Mesendoderm (in vitro differentiated cells): ENCODE measurements at regions not wholly inside any gene's neighbourhood (a gene's known extent, or its start where the extent isn't known, plus 50 kb on each side); places are given as distances from the start of the nearest gene placed in this dataset.

Experiments
- DNase-seq: peaks from one replicate; pipeline ENCODE4 v3.0.0; 2013
- H2AK5ac ChIP-seq: 2 replicates; pipeline ENCODE4 v1.6.1; 2013; ENCODE audit warnings: low read length, inconsistent platforms
- H2BK120ac ChIP-seq: 2 replicates; pipeline ENCODE4 v1.6.1; 2013; ENCODE audit warnings: low read depth, mild to moderate bottlenecking, low read length, moderate library complexity, mixed read lengths
- H2BK15ac ChIP-seq: replicated peaks from 2 replicates; pipeline ENCODE4 v1.6.1; 2013; ENCODE audit warnings: low read depth, mild to moderate bottlenecking, moderate library complexity
- H2BK5ac ChIP-seq: 2 replicates; pipeline ENCODE4 v1.6.1; 2013; ENCODE audit warnings: low read length, inconsistent platforms
- H3K18ac ChIP-seq: 2 replicates; pipeline ENCODE4 v1.6.1; 2013; ENCODE audit warnings: mild to moderate bottlenecking, low read length, mixed read lengths
- H3K23ac ChIP-seq: one replicate; pipeline ENCODE4 v1.6.1; 2013; ENCODE audit warnings: low read length
- H3K27ac ChIP-seq: 2 replicates; pipeline ENCODE4 v1.5.1; 2013; ENCODE audit warnings: low read depth, mild to moderate bottlenecking, inconsistent platforms, low read length, moderate library complexity
- H3K27me3 ChIP-seq: 2 replicates; pipeline ENCODE4 v1.6.1; 2013; ENCODE audit warnings: low read length, control low read depth, mild to moderate bottlenecking, inconsistent platforms; ENCODE audit not compliant: insufficient read depth, poor library complexity
- H3K36me3 ChIP-seq: 2 replicates; pipeline ENCODE4 v1.6.1; 2013; ENCODE audit warnings: low read length, inconsistent platforms; ENCODE audit not compliant: control insufficient read depth, insufficient read depth
- H3K4ac ChIP-seq: one replicate; pipeline ENCODE4 v1.6.1; 2013; ENCODE audit warnings: low read depth, mild to moderate bottlenecking, low read length, moderate library complexity
- H3K4me1 ChIP-seq: 2 replicates; pipeline ENCODE4 v1.6.1; 2013; ENCODE audit warnings: low read depth, low read length, inconsistent platforms; ENCODE audit not compliant: control insufficient read depth
- H3K4me2 ChIP-seq: 2 replicates; pipeline ENCODE4 v1.6.1; 2013; ENCODE audit warnings: low read length
- H3K4me3 ChIP-seq: 2 replicates; pipeline ENCODE4 v1.5.1; 2013; ENCODE audit warnings: mild to moderate bottlenecking, low read length
- H3K56ac ChIP-seq: one replicate; pipeline ENCODE4 v1.6.1; 2013; ENCODE audit warnings: low read length
- H3K79me1 ChIP-seq: 2 replicates; pipeline ENCODE4 v1.6.1; 2013; ENCODE audit warnings: low read length, inconsistent platforms
- H3K79me2 ChIP-seq: 2 replicates; pipeline ENCODE4 v1.6.1; 2013; ENCODE audit warnings: mild to moderate bottlenecking, low read length; ENCODE audit not compliant: control insufficient read depth, insufficient read depth
- H3K9ac ChIP-seq: 2 replicates; pipeline ENCODE4 v1.6.1; 2013; ENCODE audit warnings: low read length, inconsistent platforms
- H4K5ac ChIP-seq: one replicate; pipeline ENCODE4 v1.6.1; 2013; ENCODE audit warnings: low read length
- H4K8ac ChIP-seq: one replicate; pipeline ENCODE4 v1.6.1; 2013; ENCODE audit warnings: low read depth, mild to moderate bottlenecking, control low read depth, low read length, moderate library complexity
- WGBS: extraction: QIAGEN DNeasy Blood & Tissue Kit; methylation state at CpG from one replicate; pipeline ENCODE4 v1.1.7; 2013; ENCODE audit warnings: low lambda C conversion rate, missing lambda C conversion rate; ENCODE audit not compliant: insufficient coverage; ENCODE audit errors: extremely low coverage; 5-methylcytosine and 5-hydroxymethylcytosine counted together

DNA sequence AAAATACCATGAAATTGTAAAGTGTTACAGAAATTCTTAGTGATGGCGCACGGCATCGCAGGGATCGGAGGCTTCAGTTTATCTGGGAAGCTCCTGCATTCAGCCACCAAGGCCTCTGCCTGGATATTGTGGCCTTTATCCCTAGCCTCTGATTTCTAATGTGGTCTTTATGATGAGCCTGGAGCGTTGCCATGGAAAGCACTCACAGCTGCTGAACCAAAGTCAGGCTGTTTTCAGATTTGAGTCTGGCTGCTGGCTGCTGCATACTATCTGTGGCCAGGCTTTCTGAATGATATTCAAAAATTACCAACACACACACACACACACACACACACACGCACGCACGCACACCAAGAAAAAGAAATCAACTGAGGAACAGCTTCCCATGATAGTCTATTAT is 101.1 kb upstream of the ZNF366 start:
- Histone ChIP-seq H2AK5ac (no peak overlapping the region), H3K4me2 (no peak overlapping the region), H3K4me3 (no peak overlapping the region), H3K79me1 (no peaks in the 10 kb centered on the region), H3K27me3 (no peaks in the 10 kb centered on the region), H3K79me2 (no peaks in the 10 kb centered on the region), H3K9ac (no peak overlapping the region), H4K8ac (no peak overlapping the region), H4K5ac (no peak overlapping the region), H3K4ac (no peak overlapping the region), H2BK15ac (no peak overlapping the region), H3K18ac (no peak overlapping the region), H3K23ac (no peak overlapping the region), H3K4me1 (peaks cover 2% of the 10 kb centered on the region), H3K36me3 (no peaks in the 10 kb centered on the region), H2BK120ac (no peak overlapping the region), H2BK5ac (no peak overlapping the region), H3K27ac (no peak overlapping the region), H3K56ac (no peak overlapping the region)
- WGBS: no CpG with 5 or more reads among the region's 8 CpGs
- no peak for DNase-seq

GRCh38 chr5:72607381-72607780 is 100.2 kb upstream of the ZNF366 start:
- H3K36me3 ChIP-seq: no peaks in the 10 kb centered on the region
- H2BK120ac ChIP-seq: no peak overlapping the region
- WGBS: no CpG with 5 or more reads among the region's 2 CpGs
- no peak overlapping the region for H4K5ac ChIP-seq
- H3K27me3 ChIP-seq: no peaks in the 10 kb centered on the region
- H2BK15ac ChIP-seq: no peak overlapping the region
- H3K4me1 ChIP-seq: peaks cover 2% of the 10 kb centered on the region
- no peak overlapping the region for H2BK5ac ChIP-seq
- H4K8ac ChIP-seq: no peak overlapping the region
- H3K4me2 ChIP-seq: no peak overlapping the region
- no peak overlapping the region for H3K27ac ChIP-seq
- no peak overlapping the region for H2AK5ac ChIP-seq
- H3K23ac ChIP-seq: no peak overlapping the region
- H3K4me3 ChIP-seq: no peak overlapping the region
- peak; percentile 71 for DNase-seq
- H3K79me2 ChIP-seq: no peaks in the 10 kb centered on the region
- no peaks in the 10 kb centered on the region for H3K79me1 ChIP-seq
- H3K9ac ChIP-seq: no peak overlapping the region
- no peak overlapping the region for H3K18ac ChIP-seq
- H3K4ac ChIP-seq: no peak overlapping the region
- no peak overlapping the region for H3K56ac ChIP-seq

DNA sequence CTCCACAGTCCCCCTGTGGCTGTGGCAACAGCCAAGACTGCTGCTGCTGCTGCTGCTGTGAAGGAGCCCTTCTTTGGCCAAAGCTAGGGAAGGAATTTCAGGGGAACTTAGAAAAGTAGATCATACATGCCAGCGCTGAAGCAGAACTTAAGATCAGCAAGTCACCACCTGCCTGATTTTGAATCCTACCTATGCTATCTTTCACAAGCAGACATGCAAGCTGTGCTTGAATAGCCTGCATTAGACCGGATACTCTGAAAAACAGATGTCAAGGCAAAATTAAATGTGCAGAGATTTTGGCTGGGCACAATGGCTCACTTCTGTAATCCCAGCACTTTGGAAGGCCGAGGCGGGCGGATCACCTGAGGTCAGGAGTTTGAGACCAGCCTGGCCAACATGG is 99.3 kb upstream of the ZNF366 start:
- no peak overlapping the region for H3K4ac ChIP-seq
- H2BK120ac ChIP-seq: no peak overlapping the region
- H3K27ac ChIP-seq: no peak overlapping the region
- H3K23ac ChIP-seq: no peak overlapping the region
- no peaks in the 10 kb centered on the region for H3K36me3 ChIP-seq
- no peaks in the 10 kb centered on the region for H3K79me1 ChIP-seq
- H2BK5ac ChIP-seq: no peak overlapping the region
- no peak overlapping the region for H4K5ac ChIP-seq
- no peaks in the 10 kb centered on the region for H3K4me1 ChIP-seq
- no peak overlapping the region for H3K18ac ChIP-seq
- H3K9ac ChIP-seq: no peak overlapping the region
- H2BK15ac ChIP-seq: no peak overlapping the region
- H3K56ac ChIP-seq: no peak overlapping the region
- H4K8ac ChIP-seq: no peak overlapping the region
- no peak for DNase-seq
- no peak overlapping the region for H3K4me3 ChIP-seq
- no peak overlapping the region for H3K4me2 ChIP-seq
- H2AK5ac ChIP-seq: no peak overlapping the region
- no CpG with 5 or more reads among the region's 5 CpGs for WGBS
- no peaks in the 10 kb centered on the region for H3K79me2 ChIP-seq
- no peaks in the 10 kb centered on the region for H3K27me3 ChIP-seq

DNA sequence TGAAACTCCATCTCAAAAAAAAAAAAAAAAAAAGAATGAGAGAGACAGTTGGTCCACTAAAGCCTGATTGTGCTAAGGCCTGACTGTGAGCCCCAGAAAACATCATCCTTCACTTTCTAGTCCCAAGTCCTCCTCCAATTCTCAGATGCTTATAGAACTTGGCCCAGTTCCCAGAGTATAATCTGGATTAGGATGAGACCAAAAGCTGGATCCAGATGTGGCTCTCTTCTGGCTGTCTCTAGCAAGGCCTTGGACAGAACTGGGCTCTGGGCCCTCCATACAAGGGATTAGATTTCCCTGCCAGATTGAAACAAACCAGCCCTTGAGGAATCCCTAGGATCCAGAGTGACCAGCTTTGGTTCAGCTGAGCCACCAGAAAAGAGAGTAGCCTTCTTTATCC is 98.4 kb upstream of the ZNF366 start:
- Histone ChIP-seq H3K27me3 (no peaks in the 10 kb centered on the region), H3K23ac (no peak overlapping the region), H2BK15ac (no peak overlapping the region), H2AK5ac (no peak overlapping the region), H3K18ac (no peak overlapping the region), H2BK120ac (no peak overlapping the region), H2BK5ac (no peak overlapping the region), H3K36me3 (no peaks in the 10 kb centered on the region), H4K8ac (no peak overlapping the region), H3K4me2 (no peak overlapping the region), H3K27ac (no peak overlapping the region), H3K79me2 (no peaks in the 10 kb centered on the region), H3K4me3 (no peak overlapping the region), H3K4me1 (no peaks in the 10 kb centered on the region), H3K56ac (no peak overlapping the region), H4K5ac (no peak overlapping the region), H3K9ac (no peak overlapping the region), H3K4ac (no peak overlapping the region), H3K79me1 (no peaks in the 10 kb centered on the region)
- no peak for DNase-seq

DNA sequence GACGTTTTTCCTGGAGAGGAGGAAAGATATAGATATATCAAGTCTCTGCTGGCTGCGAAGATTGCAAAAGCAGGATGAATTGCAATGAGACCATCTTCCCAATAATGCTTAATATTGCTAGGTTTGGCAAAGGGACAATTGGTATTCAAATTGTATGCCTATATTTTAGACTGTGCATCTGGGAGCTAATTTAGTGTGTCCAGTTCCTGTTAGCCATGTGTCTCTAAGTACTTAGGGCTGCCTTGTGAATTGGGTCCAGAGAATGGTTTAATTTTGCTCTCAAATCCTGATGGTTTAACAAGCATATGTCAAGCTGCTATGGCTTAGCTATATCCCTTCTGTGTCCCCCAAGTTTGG is 97.6 kb upstream of the ZNF366 start:
- no peak overlapping the region for H4K8ac ChIP-seq
- H3K79me1 ChIP-seq: no peaks in the 10 kb centered on the region

GRCh38 chr5:72604111-72604797 is 97.0 kb upstream of the ZNF366 start:
- no CpG with 5 or more reads among the region's 11 CpGs for WGBS
- H3K79me2 ChIP-seq: no peaks in the 10 kb centered on the region
- no peak overlapping the region for H3K4me3 ChIP-seq

More for the DNA sequence above, 97.6 kb upstream of the ZNF366 start:
- H3K27ac ChIP-seq: no peak overlapping the region
- no peaks in the 10 kb centered on the region for H3K27me3 ChIP-seq
- no peak overlapping the region for H3K4ac ChIP-seq
- H3K18ac ChIP-seq: no peak overlapping the region
- H3K79me2 ChIP-seq: no peaks in the 10 kb centered on the region
- no peak overlapping the region for H2BK120ac ChIP-seq
- H2BK15ac ChIP-seq: no peak overlapping the region
- H3K23ac ChIP-seq: no peak overlapping the region
- no peak overlapping the region for H4K5ac ChIP-seq
- H3K36me3 ChIP-seq: no peaks in the 10 kb centered on the region
- H2AK5ac ChIP-seq: no peak overlapping the region
- no peak for DNase-seq
- H3K4me3 ChIP-seq: no peak overlapping the region
- H3K4me1 ChIP-seq: no peaks in the 10 kb centered on the region
- no peak overlapping the region for H2BK5ac ChIP-seq
- H3K9ac ChIP-seq: no peak overlapping the region
- WGBS: no CpG with 5 or more reads among the region's 2 CpGs
- no peak overlapping the region for H3K56ac ChIP-seq
- H3K4me2 ChIP-seq: no peak overlapping the region

More at GRCh38 chr5:72604111-72604797, 97.0 kb upstream of the ZNF366 start:
- DNase-seq: no peak
- Histone ChIP-seq H3K56ac (no peak overlapping the region), H2BK5ac (no peak overlapping the region), H3K4ac (no peak overlapping the region), H3K18ac (no peak overlapping the region), H4K8ac (no peak overlapping the region), H3K27ac (no peak overlapping the region), H3K23ac (no peak overlapping the region), H3K27me3 (no peaks in the 10 kb centered on the region), H3K79me1 (no peaks in the 10 kb centered on the region), H3K4me1 (no peaks in the 10 kb centered on the region), H3K36me3 (no peaks in the 10 kb centered on the region), H3K9ac (no peak overlapping the region), H4K5ac (no peak overlapping the region), H2BK120ac (no peak overlapping the region), H2BK15ac (no peak overlapping the region), H3K4me2 (no peak overlapping the region), H2AK5ac (no peak overlapping the region)
